Frontal cortex (tissue), 3 donors: ENCODE measurements at regions not wholly inside any gene's neighbourhood (a gene's known extent, or its start where the extent isn't known, plus 50 kb on each side); places are given as distances from the start of the nearest gene placed in this dataset.

Experiments used
- DNase-seq, 2 donors: peaks; one replicate each; pipeline ENCODE4 v3.0.0; 2012; ENCODE audit warnings: low spot score in 2 of 2
- FAIRE-seq: peaks from 2 replicates; lab custom pipeline; 2012; peaks lifted over from hg19 to GRCh38; lab: Jason Lieb, UNC
- donor health status: control.
- donor health status: control.
- donor health status: control.

DNA sequence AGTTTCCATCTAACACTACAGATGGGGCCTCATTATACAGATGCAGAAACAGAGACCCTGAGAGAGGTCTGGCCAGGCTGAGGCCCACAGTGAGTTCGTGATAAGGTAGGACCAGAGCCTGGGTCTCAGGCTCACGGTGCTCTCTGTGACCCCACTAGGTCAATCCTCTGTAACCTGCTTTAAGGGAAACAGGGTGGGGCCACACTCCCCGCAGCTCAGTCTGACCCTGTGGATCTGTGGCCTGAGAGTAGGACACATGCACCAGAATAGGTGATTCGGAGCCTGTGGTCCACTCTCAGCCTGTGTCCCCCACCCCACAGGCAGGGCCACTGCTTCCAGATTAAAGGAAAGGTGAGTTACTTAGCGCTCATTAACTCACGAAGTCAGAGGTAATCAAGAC is 137.8 kb upstream of the FAM20C start:
- FAIRE-seq (no peak), DNase-seq (no peak)

GRCh38 chr7:55690-56248 is 136.6 kb upstream of the FAM20C start:
- no peak for DNase-seq
- FAIRE-seq, result no peak

DNA sequence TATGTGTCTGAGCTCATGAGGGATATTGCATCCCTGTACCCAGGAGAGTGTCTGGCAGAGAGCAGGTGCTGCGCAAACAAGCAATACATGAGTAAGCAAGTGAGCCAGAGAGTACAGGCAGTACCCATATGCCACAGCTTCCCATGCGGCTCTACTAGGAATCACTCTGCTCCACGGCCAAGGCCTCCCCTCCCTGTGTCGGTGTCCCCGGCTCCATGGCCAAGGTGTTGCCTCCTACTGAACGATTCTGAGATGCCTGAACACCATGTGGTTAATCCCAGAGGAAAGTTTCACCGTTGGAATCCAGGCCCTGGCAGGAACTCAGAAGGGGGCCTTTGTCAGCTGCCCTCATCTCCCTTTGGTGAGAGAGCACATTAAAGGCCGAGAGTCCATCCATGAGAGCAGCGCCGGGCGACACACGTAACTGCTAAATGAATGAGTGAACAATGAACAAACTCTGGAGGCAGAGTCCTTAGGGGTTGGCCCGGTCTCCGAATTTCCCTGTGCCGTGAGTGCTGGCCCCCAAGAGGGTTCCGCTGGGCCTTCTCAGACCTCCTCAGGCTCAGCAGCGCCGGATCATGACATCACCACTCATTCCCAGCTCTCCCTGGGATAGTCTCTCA is 136.0 kb upstream of the FAM20C start:
- DNase-seq (no peak), FAIRE-seq (no peak)

DNA sequence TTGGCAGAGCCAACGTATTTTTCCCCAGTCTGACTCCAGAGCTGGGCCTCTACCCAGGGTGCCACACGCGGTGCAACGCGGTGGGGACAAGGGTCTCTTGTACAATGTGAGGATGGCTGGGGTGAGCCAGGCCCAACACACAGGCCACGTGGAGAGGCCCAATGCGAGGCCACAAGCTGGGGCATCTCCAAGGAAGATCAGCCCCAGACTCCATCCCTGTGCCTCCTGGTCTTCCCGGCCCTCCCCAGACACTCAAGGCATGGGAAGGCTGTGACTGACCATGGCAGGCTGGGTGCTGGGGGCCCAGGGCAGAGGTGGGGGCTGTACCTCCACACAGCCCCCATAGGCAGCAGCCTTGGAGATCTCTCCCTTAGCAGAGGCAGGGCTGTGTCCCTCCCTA is 135.3 kb upstream of the FAM20C start:
- DNase-seq, result no peak
- FAIRE-seq, result no peak

DNA sequence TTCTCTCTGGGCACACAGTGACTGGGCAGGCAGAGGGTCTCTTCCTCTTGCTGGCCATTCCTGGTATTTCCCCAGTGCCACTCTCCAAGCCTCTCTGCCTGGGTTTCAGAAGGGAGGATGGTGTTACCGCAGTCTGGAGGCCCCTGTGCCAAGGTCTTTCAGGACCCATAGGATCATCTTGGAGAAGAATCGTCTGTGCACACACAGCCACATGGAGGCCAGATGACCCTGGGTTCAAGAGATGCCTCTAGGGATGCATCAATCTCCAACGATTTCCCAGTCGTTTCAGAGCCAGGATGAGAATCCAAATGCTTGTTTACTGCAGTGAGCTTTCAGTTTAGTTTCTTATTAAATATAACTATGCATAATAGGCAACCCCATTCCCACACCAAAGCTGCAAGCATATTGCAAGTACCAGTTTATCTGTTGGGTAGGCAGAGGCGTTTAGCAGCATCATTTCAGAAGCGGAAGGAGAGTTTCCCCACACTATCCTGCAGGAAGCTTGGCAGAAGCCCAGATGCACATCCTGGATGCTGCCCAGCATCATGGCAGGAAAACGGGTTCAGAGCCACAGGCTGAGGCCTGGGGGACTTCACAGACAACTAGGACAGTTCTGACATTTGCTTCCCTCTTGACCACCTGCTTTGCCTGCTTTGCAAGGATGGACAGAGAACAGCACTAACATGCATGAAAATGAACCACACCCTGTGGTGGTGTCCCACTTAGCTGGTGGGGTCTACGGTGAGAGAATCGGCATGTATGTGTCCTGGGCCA is 134.7 kb upstream of the FAM20C start:
- no peak for FAIRE-seq
- no peak for DNase-seq

DNA sequence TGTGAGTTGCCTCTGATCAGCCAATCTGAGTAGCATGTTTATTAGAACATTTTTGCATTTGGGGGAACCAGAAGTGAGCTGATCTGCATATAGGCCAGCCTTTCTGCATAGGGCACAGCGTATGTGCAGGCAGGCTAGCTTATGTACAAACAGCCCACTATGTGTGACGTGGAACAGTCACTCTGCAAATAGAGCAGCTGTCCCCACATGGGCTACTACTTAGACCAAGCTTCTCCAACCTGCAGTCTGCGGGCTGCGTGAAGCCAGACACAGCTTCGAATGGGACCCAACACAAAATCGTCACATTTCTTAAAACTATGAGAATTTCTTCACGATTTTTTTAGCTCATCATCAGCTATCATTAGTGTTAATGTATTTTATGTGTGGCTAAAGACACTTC is 134.1 kb upstream of the FAM20C start:
- no peak for DNase-seq
- no peak for FAIRE-seq

- no peak for FAIRE-seq
- DNase-seq, result no peak
Observed at GRCh38 chr7:59079-60016, 133.0 kb upstream of the FAM20C start.

- FAIRE-seq (no peak), DNase-seq (no peak)
Observed at GRCh38 chr7:60017-60675, 132.2 kb upstream of the FAM20C start.

- no peak for DNase-seq
- FAIRE-seq, result no peak
Observed at GRCh38 chr7:60706-61105, 131.7 kb upstream of the FAM20C start.

DNA sequence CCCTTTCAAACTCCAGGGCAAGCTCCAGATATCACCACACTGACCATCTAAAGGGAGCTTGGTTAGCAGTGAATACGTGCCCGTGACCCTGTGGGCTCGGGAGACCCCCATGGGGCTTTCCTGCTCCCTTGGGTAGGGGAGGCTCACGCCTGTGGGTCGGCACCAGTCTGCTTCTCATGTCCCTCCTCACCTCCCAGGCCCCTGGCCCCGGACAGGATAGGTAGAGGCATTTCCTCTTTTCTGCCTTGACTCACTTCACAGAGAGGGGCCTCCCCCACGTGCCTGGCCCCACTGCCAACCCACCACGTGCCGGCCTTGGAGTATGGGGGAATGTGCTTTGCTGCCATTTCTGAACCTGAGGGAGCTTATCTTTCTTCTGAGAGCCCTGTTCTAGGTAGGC is 131.3 kb upstream of the FAM20C start:
- no peak for FAIRE-seq

GRCh38 chr7:61576-62360 is 130.6 kb upstream of the FAM20C start:
- FAIRE-seq (no peak), DNase-seq (no peak)

More for the DNA sequence above, 131.3 kb upstream of the FAM20C start:
- no peak for DNase-seq

DNA sequence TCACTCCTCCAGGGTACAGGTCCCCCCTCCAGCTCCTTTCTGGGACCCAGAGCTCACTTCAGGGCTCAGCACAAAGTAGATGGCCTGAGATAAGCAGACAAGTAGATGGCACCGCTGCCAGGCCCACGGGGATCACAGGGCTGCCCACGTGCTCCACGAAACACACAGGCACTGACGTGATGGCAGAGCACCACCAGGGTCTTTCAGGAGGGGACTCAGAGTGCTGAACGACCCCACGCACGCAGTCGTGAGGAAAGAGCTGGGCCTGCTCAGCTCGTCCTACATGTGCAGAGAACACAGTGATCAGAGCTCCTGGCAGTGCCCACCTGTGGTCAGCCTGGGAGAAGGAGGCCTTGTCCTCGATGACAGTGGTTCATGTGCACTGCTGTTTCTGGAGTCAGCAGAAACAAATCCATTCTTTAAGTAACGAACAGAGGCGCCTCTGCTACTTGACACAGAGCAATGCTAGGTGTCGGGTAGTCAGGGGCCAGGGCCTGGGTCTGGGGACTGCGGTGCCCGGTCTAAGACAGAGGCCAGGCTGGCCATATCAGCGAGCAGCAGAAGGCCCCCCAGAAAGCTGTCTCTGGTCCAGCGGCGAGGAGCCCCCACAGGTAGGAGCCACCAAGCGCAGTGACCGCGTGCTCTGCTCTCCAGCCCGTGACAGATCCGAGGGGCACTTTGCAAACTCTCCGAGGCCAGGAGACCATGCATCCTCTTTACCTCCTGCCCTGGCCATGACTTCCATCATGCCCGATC is 129.8 kb upstream of the FAM20C start:
- DNase-seq, result no peak
- FAIRE-seq, result no peak

GRCh38 chr7:63117-63480 is 129.3 kb upstream of the FAM20C start:
- DNase-seq (no peak), FAIRE-seq (no peak)

DNA sequence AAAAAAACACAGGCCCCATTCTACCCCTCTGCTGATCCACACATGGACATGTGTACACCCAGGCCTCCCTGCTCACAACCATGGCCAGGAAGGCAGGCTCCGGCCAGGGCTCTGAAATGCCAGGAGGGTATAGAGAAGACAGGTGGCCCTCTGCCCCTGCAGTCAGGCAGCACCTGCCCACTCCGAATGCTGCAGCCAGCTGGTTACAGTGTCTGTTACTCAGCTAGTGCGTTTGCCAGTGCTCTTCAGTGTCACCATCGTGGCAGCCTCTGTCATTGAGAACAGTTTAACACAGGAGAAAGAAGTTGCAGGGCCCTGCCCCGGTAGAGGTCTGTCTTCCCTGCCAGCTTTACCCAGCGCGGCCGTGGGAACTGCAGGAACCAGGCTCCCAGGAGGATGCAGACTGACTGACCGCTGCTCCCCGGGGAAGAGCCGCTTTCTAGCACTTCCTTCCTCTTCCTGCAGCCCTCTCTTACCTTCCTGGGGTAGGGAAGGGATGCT is 128.8 kb upstream of the FAM20C start:
- FAIRE-seq, result no peak
- no peak for DNase-seq

DNA sequence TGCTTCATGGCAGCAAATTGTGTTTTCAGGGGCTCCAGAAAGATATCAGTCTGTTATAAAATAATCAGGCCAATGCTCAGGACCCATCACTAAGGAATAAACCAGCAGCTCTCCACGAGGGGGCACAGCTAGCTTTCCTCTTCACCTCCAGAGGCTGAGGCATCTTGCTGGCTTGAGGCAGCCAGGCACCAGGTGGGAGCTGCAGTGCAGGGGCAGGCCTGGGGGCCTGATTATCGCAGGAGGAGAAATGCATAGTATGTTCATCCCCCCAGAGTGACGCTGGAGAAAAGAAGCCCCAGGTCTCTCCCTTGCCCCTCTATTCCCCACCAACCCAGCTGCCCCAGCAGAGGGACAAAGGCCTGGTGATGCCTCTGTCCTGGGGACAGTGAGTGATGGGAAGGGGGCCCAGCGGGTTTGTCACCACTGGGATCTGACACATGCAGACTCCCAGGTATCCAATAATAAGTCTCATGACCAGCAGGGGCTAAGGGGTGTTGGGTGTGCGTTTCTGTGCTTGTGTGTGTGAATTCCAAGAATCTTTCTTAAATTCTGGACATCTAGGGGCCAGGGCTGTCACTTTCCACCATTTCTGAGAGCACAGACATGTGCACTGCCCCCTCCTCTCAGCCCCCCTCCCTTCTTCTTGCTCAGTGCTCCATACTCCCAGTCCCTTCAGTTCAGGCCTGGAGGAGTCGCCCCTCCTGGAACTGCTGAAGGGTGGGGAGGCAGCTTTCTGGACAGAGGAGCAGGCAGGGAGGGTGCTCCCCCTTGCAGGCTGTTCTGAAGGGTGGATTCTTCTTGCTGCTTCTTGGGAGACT is 128.1 kb upstream of the FAM20C start:
- no peak for FAIRE-seq
- DNase-seq, result peak; percentile 24 to 62

DNA sequence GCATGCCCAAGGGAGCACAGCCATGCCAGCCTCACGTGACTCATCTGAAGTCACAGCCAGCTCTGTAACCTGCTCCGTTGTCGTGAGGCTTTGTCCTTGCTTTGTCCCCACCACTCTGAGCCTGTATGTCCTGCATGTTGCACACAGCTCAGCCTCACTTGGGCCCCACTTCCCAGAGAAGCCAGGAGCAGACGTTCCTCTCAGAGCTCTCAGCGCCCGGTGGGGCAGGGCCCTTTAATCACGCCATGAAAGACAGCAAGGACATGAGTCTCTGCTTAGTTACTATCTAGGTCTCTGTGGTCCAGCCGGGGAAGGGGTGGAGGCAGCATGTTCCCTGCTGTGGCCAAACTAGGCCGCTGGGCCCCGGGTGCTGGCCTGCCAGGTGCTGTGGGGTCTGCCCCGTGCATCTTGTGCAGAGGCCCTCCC is 127.4 kb upstream of the FAM20C start:
- DNase-seq (no peak), FAIRE-seq (no peak)

GRCh38 chr7:65554-65953 is 126.8 kb upstream of the FAM20C start:
- FAIRE-seq, result no peak
- DNase-seq, result no peak
